ENCODE measurements at regions not wholly inside any gene's neighbourhood (a gene's known extent, or its start where the extent isn't known, plus 50 kb on each side); places are given as distances from the start of the nearest gene placed in this dataset.
"Not testable (repeated sequence)": the region's sequence is repeated elsewhere in the genome, so short reads cannot be mapped to it uniquely, and the experiment has no call there.

DNA sequence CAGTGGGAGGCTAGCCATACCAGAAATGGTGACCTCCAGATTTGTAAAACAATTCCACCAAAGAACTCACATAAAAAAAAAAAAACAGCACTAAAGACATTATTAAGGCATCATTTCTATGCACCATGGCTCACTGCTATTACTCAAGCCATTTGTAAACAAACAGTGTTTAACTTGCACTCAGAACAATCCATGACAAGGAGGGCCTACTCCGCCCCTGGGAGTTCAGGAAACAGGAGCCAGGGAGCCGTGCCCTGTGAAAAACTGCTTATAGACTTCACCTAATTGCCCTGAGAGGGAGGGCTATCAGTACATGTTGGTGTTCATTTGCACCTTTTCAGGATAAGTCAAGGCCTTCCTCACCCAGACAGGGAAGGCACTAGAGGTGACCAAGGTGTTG is 103.2 kb downstream of the ZNF429 start:
- no peak for TF ChIP-seq CTCF (IDR thresholded peaks at IDR 0.05; ENCODE audit: insufficient read depth, low read length)
- H3K4me3 ChIP-seq (ENCODE audit: low read depth, low read length), result no peak overlapping the region
- no peak for DNase-seq (ENCODE audit: low read depth)

- no peak for DNase-seq (ENCODE audit: low read depth)
- no peak overlapping the region for H3K4me3 ChIP-seq (ENCODE audit: low read depth, low read length)
Measured at GRCh38 chr19:21607449-21607848, 102.0 kb downstream of the ZNF429 start.

DNA sequence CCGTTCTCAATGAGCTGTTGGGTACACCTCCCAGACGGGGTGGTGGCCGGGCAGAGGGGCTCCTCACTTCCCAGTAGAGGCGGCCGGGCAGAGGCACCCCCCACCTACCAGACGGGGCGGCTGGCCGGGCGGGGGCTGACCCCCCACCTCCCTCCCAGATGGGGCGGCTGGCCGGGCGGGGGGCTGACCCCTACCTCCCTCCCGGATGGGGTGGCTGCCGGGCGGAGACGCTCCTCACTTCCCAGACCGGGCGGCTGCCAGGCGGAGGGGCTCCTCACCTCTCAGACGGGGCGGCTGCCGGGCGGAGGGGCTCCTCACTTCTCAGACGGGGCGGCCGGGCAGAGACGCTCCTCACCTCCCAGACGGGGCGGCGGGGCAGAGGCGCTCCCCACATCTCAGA is 101.6 kb downstream of the ZNF429 start:
- H3K4me3 ChIP-seq (ENCODE audit: low read depth, low read length); DNase-seq (ENCODE audit: low read depth): not testable (repeated sequence)

More at GRCh38 chr19:21607449-21607848, 102.0 kb downstream of the ZNF429 start:
- no peak for TF ChIP-seq CTCF (IDR thresholded peaks at IDR 0.05; ENCODE audit: insufficient read depth, low read length)

DNA sequence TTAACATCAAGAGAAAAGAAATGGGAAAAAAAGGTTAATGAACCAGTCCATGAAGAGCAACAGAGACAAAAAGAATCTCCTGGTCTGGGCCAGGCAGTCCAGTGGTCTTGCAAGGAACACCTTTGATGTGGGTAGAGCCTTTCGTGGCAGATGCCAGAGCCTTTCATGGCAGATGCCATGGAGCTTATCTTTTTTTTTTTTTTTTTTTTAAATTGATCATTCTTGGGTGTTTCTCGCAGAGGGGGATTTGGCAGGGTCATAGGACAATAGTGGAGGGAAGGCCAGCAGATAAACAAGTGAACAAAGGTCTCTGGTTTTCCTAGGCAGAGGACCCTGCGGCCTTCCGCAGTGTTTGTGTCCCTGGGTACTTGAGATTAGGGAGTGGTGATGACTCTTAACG is 100.9 kb downstream of the ZNF429 start:
- DNase-seq (ENCODE audit: low read depth); H3K4me3 ChIP-seq (ENCODE audit: low read depth, low read length): not testable (repeated sequence)

DNA sequence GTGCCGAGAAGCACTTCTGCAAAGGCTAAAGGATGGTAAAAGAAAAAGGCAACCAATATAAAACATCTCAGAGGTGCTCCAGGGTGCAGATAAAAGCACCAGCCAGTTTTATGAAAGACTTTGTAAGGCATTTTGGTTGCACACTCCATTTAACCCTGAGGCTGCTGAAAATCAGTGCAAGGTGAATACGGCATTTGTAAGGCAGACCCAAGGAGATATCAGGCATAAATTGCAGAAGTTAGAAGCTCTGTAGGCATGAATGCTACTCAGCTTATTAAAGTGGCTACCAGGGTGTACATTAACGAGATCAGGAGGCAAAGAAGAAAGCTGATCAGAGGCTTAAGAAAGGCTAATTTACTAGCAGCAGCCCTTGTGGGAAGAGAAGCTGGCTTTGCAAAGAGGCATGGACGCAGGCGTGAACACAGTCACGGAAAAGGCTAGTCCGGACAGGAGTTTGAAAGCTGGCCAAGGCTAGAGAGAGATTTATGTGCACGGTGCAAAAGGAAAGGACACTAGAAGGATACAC is 99.6 kb downstream of the ZNF429 start:
- no peak for TF ChIP-seq CTCF (IDR thresholded peaks at IDR 0.05; ENCODE audit: insufficient read depth, low read length)
- H3K4me3 ChIP-seq (ENCODE audit: low read depth, low read length), result peak overlapping the region; percentile 57
- no peak for DNase-seq (ENCODE audit: low read depth)
